Lower leg skin (tissue), 3 donors: ENCODE measurements at regions not wholly inside any gene's neighbourhood (a gene's known extent, or its start where the extent isn't known, plus 50 kb on each side); places are given as distances from the start of the nearest gene placed in this dataset.

Experiments used
- POLR2A ChIP-seq, 2 donors: fragments of 450-650 bp; IDR thresholded peaks; one replicate each; pipeline ENCODE4 v1.6.1; 2016 to 2017; ENCODE audit warnings: antibody characterized with exemption in 2 of 2, mild to moderate bottlenecking in 1 of 2, moderate library complexity in 1 of 2
- TF ChIP-seq, protein P1 (sequence below), 3 donors: fragments of 450-650 bp; IDR thresholded peaks; one replicate each; pipeline ENCODE4 v1.5.1; 2016; ENCODE audit warnings: antibody characterized with exemption in 3 of 3, mild to moderate bottlenecking in 3 of 3, moderate library complexity in 2 of 3

DNA sequence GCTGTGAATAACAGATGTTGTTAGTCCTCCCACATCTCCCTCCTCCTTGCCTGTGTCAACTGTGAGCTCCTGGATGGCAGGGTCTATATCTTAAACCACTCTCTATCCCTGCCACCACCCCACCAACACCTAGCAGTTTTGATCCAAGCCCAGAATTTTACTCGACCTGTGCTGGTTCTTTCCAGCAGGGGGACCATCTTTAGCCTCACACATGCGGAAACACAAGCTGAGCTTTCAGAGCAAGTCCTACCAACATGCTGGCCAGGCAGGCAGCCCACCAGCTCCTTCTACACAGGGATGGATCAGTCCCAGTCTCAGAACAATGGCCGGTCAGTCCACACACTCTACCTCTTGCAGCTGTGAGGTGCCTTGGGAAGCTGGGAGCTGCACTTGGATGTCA, 231.5 kb downstream of the NXPE2 start:
- no peak for TF ChIP-seq POLR2A (IDR thresholded peaks at IDR 0.05)
- TF ChIP-seq, protein P1, sequence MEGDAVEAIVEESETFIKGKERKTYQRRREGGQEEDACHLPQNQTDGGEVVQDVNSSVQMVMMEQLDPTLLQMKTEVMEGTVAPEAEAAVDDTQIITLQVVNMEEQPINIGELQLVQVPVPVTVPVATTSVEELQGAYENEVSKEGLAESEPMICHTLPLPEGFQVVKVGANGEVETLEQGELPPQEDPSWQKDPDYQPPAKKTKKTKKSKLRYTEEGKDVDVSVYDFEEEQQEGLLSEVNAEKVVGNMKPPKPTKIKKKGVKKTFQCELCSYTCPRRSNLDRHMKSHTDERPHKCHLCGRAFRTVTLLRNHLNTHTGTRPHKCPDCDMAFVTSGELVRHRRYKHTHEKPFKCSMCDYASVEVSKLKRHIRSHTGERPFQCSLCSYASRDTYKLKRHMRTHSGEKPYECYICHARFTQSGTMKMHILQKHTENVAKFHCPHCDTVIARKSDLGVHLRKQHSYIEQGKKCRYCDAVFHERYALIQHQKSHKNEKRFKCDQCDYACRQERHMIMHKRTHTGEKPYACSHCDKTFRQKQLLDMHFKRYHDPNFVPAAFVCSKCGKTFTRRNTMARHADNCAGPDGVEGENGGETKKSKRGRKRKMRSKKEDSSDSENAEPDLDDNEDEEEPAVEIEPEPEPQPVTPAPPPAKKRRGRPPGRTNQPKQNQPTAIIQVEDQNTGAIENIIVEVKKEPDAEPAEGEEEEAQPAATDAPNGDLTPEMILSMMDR (IDR thresholded peaks at IDR 0.05): no peak
